NCI-H524 treated with DMSO at 0.1 percent for 48 hours (cell line): ENCODE measurements at regions not wholly inside any gene's neighbourhood (a gene's known extent, or its start where the extent isn't known, plus 50 kb on each side); places are given as distances from the start of the nearest gene placed in this dataset.

Experiments
- DNase-seq: peaks from one replicate; lab custom pipeline; 2025; lab: John Stamatoyannopoulos, UW

GRCh38 chr3:124277144-124277890 is 285.4 kb upstream of the ROPN1 start:
- DNase-seq = no peak

- peak; percentile 31 for DNase-seq
Measured at GRCh38 chr3:124281453-124282316, 289.8 kb upstream of the ROPN1 start.

- no peak for DNase-seq
Measured at GRCh38 chr3:124282751-124283651, 291.1 kb upstream of the ROPN1 start.

- no peak for DNase-seq
Measured at GRCh38 chr3:124283652-124284023, 291.7 kb upstream of the ROPN1 start.

GRCh38 chr3:124288996-124289395 is 297.1 kb upstream of the ROPN1 start:
- no peak for DNase-seq

- no peak for DNase-seq
Measured at GRCh38 chr3:124291008-124291407, 299.1 kb upstream of the ROPN1 start.

GRCh38 chr3:124292329-124292728 is 300.4 kb upstream of the ROPN1 start:
- DNase-seq = no peak

- DNase-seq = no peak
Measured at GRCh38 chr3:124293584-124293983, 301.7 kb upstream of the ROPN1 start.

- DNase-seq = no peak
Measured at GRCh38 chr3:124295362-124295761, 303.4 kb upstream of the ROPN1 start.

GRCh38 chr3:124296406-124296805 is 304.5 kb upstream of the ROPN1 start:
- no peak for DNase-seq

- DNase-seq = no peak
Measured at GRCh38 chr3:124297062-124297980, 305.4 kb upstream of the ROPN1 start.

- DNase-seq = no peak
Measured at GRCh38 chr3:124298301-124298700, 306.4 kb upstream of the ROPN1 start.

- DNase-seq = peak; percentile 51
Measured at GRCh38 chr3:124298951-124299350, 307.0 kb upstream of the ROPN1 start.

- DNase-seq = no peak
Measured at GRCh38 chr3:124299831-124300230, 307.9 kb upstream of the ROPN1 start.

- no peak for DNase-seq
Measured at GRCh38 chr3:124300416-124300815, 308.5 kb upstream of the ROPN1 start.

- peak; percentile 68 for DNase-seq
Measured at GRCh38 chr3:124303305-124303910, 311.5 kb upstream of the ROPN1 start.

- no peak for DNase-seq
Measured at GRCh38 chr3:124306665-124307064, 314.7 kb upstream of the ROPN1 start.

- no peak for DNase-seq
Measured at GRCh38 chr3:124313621-124314020, 321.7 kb upstream of the ROPN1 start.

- no peak for DNase-seq
Measured at GRCh38 chr3:124315215-124316033, 323.5 kb upstream of the ROPN1 start.

GRCh38 chr3:124316034-124316287 is 324.0 kb upstream of the ROPN1 start:
- DNase-seq = no peak
